ENCODE measurements at regions not wholly inside any gene's neighbourhood (a gene's known extent, or its start where the extent isn't known, plus 50 kb on each side); places are given as distances from the start of the nearest gene placed in this dataset.
"Not testable (repeated sequence)": the region's sequence is repeated elsewhere in the genome, so short reads cannot be mapped to it uniquely, and the experiment has no call there.

DNA sequence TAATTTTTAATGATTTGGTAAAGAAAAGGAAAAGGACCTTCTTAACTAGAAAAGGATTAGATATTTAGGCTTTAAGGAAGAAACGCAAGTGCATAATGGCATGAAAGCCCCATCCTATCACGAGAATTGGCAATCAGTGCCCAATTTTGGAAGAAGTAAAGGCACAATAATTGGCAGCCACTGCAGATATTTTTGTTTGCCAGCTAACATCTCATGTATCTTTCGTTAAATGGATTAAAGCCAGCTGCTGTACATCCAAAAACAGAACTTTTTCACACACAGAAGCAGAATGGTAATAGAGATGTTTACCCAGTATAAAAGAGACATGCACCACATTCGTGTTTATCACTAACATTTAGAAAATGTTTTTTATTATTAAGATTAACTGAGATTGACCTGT, 180.3 kb downstream of the C6orf118 start:
- H3K27ac ChIP-seq (ENCODE audit: low read length): no peak overlapping the region
- no peak overlapping the region for H3K4me3 ChIP-seq (ENCODE audit: low read length)
- H3F3A ChIP-seq (ENCODE audit: insufficient read depth, low read length, poor library complexity, severe bottlenecking): no peaks in the 10 kb centered on the region

DNA sequence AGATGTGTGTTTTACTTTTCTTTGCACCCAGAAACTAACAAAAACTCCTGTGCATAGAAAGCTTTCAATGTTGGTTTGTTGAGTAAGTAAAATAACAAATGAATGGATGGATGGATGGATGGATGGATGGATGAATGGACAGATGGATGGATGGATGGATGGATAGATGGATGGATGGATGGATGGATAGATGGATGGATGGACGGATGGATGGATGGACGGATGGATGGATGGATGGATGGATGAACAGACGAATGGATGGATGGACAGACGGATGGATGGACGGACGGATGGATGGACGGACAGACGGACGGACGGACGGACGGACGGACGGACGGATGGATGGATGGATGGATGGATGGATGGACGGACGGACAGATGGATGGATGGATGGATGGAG, 181.7 kb downstream of the C6orf118 start:
- not testable (repeated sequence) for H3K27me3 ChIP-seq (ENCODE audit: insufficient read depth, low read depth, low read length); H2AFZ ChIP-seq (ENCODE audit: low read depth, low read length); H3F3A ChIP-seq (ENCODE audit: insufficient read depth, low read length, poor library complexity, severe bottlenecking)

More for the DNA sequence above, 180.3 kb downstream of the C6orf118 start:
- no peak overlapping the region for H2AFZ ChIP-seq (ENCODE audit: low read depth, low read length)
- H3K9ac ChIP-seq (ENCODE audit: low read length): no peak overlapping the region
- no peaks in the 10 kb centered on the region for H3K9me2 ChIP-seq (ENCODE audit: insufficient read depth, low read length)
- no peaks in the 10 kb centered on the region for H3K79me2 ChIP-seq (replicated peaks; ENCODE audit: insufficient read depth, low read length)
- H4K20me1 ChIP-seq (ENCODE audit: insufficient read depth): no peaks in the 10 kb centered on the region
- no peaks in the 10 kb centered on the region for H3K9me3 ChIP-seq (ENCODE audit: low read length)
- H3K36me3 ChIP-seq (ENCODE audit: insufficient read depth, low read length): no peaks in the 10 kb centered on the region
- no peak overlapping the region for H3K4me2 ChIP-seq (ENCODE audit: low read length)
- H3K27me3 ChIP-seq (ENCODE audit: insufficient read depth, low read depth, low read length): no peaks in the 10 kb centered on the region
- TF ChIP-seq POLR2AphosphoS5 (IDR thresholded peaks at IDR 0.05): no peak
- no peak for TF ChIP-seq MXI1 (conservative IDR thresholded peaks at IDR 0.05; ENCODE audit: poor library complexity, severe bottlenecking)
- TF ChIP-seq SMC3 (conservative IDR thresholded peaks at IDR 0.05; ENCODE audit: poor library complexity): no peak
- TF ChIP-seq, protein P1, sequence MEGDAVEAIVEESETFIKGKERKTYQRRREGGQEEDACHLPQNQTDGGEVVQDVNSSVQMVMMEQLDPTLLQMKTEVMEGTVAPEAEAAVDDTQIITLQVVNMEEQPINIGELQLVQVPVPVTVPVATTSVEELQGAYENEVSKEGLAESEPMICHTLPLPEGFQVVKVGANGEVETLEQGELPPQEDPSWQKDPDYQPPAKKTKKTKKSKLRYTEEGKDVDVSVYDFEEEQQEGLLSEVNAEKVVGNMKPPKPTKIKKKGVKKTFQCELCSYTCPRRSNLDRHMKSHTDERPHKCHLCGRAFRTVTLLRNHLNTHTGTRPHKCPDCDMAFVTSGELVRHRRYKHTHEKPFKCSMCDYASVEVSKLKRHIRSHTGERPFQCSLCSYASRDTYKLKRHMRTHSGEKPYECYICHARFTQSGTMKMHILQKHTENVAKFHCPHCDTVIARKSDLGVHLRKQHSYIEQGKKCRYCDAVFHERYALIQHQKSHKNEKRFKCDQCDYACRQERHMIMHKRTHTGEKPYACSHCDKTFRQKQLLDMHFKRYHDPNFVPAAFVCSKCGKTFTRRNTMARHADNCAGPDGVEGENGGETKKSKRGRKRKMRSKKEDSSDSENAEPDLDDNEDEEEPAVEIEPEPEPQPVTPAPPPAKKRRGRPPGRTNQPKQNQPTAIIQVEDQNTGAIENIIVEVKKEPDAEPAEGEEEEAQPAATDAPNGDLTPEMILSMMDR (IDR thresholded peaks at IDR 0.05; ENCODE audit: poor library complexity, severe bottlenecking): no peak
- no peak for TF ChIP-seq EZH2 (IDR thresholded peaks at IDR 0.05; ENCODE audit: borderline replicate concordance, insufficient read depth, low read length, poor library complexity, severe bottlenecking)
- TF ChIP-seq, protein P2, sequence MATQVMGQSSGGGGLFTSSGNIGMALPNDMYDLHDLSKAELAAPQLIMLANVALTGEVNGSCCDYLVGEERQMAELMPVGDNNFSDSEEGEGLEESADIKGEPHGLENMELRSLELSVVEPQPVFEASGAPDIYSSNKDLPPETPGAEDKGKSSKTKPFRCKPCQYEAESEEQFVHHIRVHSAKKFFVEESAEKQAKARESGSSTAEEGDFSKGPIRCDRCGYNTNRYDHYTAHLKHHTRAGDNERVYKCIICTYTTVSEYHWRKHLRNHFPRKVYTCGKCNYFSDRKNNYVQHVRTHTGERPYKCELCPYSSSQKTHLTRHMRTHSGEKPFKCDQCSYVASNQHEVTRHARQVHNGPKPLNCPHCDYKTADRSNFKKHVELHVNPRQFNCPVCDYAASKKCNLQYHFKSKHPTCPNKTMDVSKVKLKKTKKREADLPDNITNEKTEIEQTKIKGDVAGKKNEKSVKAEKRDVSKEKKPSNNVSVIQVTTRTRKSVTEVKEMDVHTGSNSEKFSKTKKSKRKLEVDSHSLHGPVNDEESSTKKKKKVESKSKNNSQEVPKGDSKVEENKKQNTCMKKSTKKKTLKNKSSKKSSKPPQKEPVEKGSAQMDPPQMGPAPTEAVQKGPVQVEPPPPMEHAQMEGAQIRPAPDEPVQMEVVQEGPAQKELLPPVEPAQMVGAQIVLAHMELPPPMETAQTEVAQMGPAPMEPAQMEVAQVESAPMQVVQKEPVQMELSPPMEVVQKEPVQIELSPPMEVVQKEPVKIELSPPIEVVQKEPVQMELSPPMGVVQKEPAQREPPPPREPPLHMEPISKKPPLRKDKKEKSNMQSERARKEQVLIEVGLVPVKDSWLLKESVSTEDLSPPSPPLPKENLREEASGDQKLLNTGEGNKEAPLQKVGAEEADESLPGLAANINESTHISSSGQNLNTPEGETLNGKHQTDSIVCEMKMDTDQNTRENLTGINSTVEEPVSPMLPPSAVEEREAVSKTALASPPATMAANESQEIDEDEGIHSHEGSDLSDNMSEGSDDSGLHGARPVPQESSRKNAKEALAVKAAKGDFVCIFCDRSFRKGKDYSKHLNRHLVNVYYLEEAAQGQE (IDR thresholded peaks at IDR 0.05; ENCODE audit: borderline replicate concordance): no peak
- no peak for TF ChIP-seq TAF1 (IDR thresholded peaks at IDR 0.05; ENCODE audit: low read depth)
- no peak for TF ChIP-seq RAD21 (conservative IDR thresholded peaks at IDR 0.05)
- no peak for TF ChIP-seq EP300 (conservative IDR thresholded peaks at IDR 0.05; ENCODE audit: poor library complexity, severe bottlenecking)

DNA sequence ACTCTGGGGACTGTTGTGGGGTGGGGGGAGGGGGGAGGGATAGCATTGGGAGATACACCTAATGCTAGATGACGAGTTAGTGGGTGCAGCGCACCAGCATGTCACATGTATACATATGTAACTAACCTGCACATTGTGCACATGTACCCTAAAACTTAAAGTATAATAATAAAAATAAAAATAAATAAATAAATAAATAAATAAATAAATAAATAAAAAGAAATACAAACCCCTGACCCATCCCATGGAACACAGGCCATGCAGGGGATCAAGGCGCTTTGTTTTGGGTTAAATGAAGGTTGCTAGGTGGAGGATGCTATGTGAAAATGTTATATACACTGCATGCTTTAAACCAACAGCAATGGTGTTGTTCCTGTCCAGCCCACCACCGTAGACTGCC, 184.7 kb downstream of the C6orf118 start:
- H2AFZ ChIP-seq (ENCODE audit: low read depth, low read length); H3K9ac ChIP-seq (ENCODE audit: low read length); H3K27me3 ChIP-seq (ENCODE audit: insufficient read depth, low read depth, low read length); H3K79me2 ChIP-seq (replicated peaks; ENCODE audit: insufficient read depth, low read length); H3K9me3 ChIP-seq (ENCODE audit: low read length); H3K36me3 ChIP-seq (ENCODE audit: insufficient read depth, low read length); H4K20me1 ChIP-seq (ENCODE audit: insufficient read depth); H3K4me3 ChIP-seq (ENCODE audit: low read length); H3F3A ChIP-seq (ENCODE audit: insufficient read depth, low read length, poor library complexity, severe bottlenecking); H3K9me2 ChIP-seq (ENCODE audit: insufficient read depth, low read length); H3K4me2 ChIP-seq (ENCODE audit: low read length); H3K27ac ChIP-seq (ENCODE audit: low read length): not testable (repeated sequence)

More for the DNA sequence above, 181.7 kb downstream of the C6orf118 start:
- not testable (repeated sequence) for H3K79me2 ChIP-seq (replicated peaks; ENCODE audit: insufficient read depth, low read length); H4K20me1 ChIP-seq (ENCODE audit: insufficient read depth); H3K4me2 ChIP-seq (ENCODE audit: low read length); H3K36me3 ChIP-seq (ENCODE audit: insufficient read depth, low read length); H3K9ac ChIP-seq (ENCODE audit: low read length); H3K27ac ChIP-seq (ENCODE audit: low read length); H3K9me3 ChIP-seq (ENCODE audit: low read length); H3K9me2 ChIP-seq (ENCODE audit: insufficient read depth, low read length); H3K4me3 ChIP-seq (ENCODE audit: low read length)

Measured in neural cell (in vitro differentiated cells).